ENCODE measurements at regions not wholly inside any gene's neighbourhood (a gene's known extent, or its start where the extent isn't known, plus 50 kb on each side); places are given as distances from the start of the nearest gene placed in this dataset.

- no peak for TF ChIP-seq CTCF (IDR thresholded peaks at IDR 0.05)
- no peak for TF ChIP-seq ZFX (IDR thresholded peaks at IDR 0.05; ENCODE audit: borderline replicate concordance)
Measured at GRCh38 chr4:33427676-33428075, 2707.5 kb downstream of the PCDH7 start.

Measured in 22Rv1 (cell line).